PC-3 (cell line): ENCODE measurements at regions not wholly inside any gene's neighbourhood (a gene's known extent, or its start where the extent isn't known, plus 50 kb on each side); places are given as distances from the start of the nearest gene placed in this dataset.

Experiments used
- ATAC-seq: fragments of 200-7000 bp; cut with Tn5 transposase; 2 replicates; pipeline ENCODE4 v1.9.1; 2020; ENCODE audit warnings: mild to moderate bottlenecking, moderate library complexity
- BruUV-seq: library from RNA; stranded (reverse); fragments of 400-500 nt; replicated peaks from 2 replicates; lab custom pipeline; 2021; lab: Mats Ljungman, UMichigan
- CTCF ChIA-PET: fragments of 300-600 bp; sonication (Branson Sonifier 250); formaldehyde crosslinking; loops from one replicate; lab custom pipeline; 2022; ENCODE audit warnings: antibody characterized with exemption; lab: Charles Lee
- POLR2A ChIA-PET: fragments of 300-600 bp; sonication (Branson Sonifier 250); formaldehyde crosslinking; loops from one replicate; lab custom pipeline; 2022; ENCODE audit warnings: antibody characterized with exemption; ENCODE audit not compliant: unreplicated experiment; lab: Charles Lee
- DNase-seq: peaks from one replicate; pipeline ENCODE4 v3.0.0-alpha.2; 2015
- H2AFZ ChIP-seq: fragments of 300-600 bp; sonication (generic); 2 replicates; pipeline ENCODE4 v1.6.0; 2016; ENCODE audit warnings: antibody characterized with exemption, low read length
- H3F3A ChIP-seq: fragments of 300-600 bp; sonication (generic); one replicate; pipeline ENCODE4 v1.6.0; 2017; ENCODE audit warnings: antibody characterized with exemption, low read length, control low read depth, mild to moderate bottlenecking; ENCODE audit not compliant: unreplicated experiment
- H3K27ac ChIP-seq: fragments of 300-600 bp; sonication (generic); 2 replicates; pipeline ENCODE4 v1.5.1; 2016; ENCODE audit warnings: mild to moderate bottlenecking, low read length
- H3K27me3 ChIP-seq: fragments of 300-600 bp; sonication (generic); 2 replicates; pipeline ENCODE4 v1.6.1; 2016; ENCODE audit warnings: low read length, mixed read lengths
- H3K36me3 ChIP-seq: fragments of 300-600 bp; sonication (generic); 2 replicates; pipeline ENCODE4 v1.6.1; 2016; ENCODE audit warnings: low read depth, mixed run types, low read length, mixed read lengths
- H3K4me1 ChIP-seq: fragments of 300-600 bp; sonication (generic); 2 replicates; pipeline ENCODE4 v1.5.1; 2016; ENCODE audit warnings: low read length; ENCODE audit not compliant: insufficient read depth
- H3K4me2 ChIP-seq: fragments of 300-600 bp; sonication (generic); 2 replicates; pipeline ENCODE4 v1.6.0; 2016; ENCODE audit warnings: low read length
- H3K4me3 ChIP-seq: fragments of 300-600 bp; sonication (generic); 2 replicates; pipeline ENCODE4 v1.5.1; 2016; ENCODE audit warnings: mild to moderate bottlenecking, low read length, mixed read lengths
- H3K79me2 ChIP-seq: fragments of 300-600 bp; sonication (generic); 2 replicates; pipeline ENCODE4 v1.6.1; 2017; ENCODE audit warnings: low read length, mixed read lengths
- H3K9ac ChIP-seq: fragments of 300-600 bp; sonication (generic); 2 replicates; pipeline ENCODE4 v1.6.0; 2016; ENCODE audit warnings: mild to moderate bottlenecking, low read length
- H3K9me2 ChIP-seq: fragments of 300-600 bp; sonication (generic); replicated peaks from 2 replicates; pipeline ENCODE4 v1.6.1; 2016; ENCODE audit warnings: mixed run types, low read length, mixed read lengths
- H3K9me3 ChIP-seq: fragments of 300-600 bp; sonication (generic); 2 replicates; pipeline ENCODE4 v1.6.1; 2016; ENCODE audit warnings: low read length, mixed read lengths
- H4K20me1 ChIP-seq: fragments of 300-600 bp; sonication (generic); 2 replicates; pipeline ENCODE4 v1.6.1; 2016; ENCODE audit warnings: low read length, mixed read lengths
- EZH2 ChIP-seq: fragments of 300-600 bp; sonication (generic); IDR thresholded peaks from one replicate; pipeline ENCODE4 v1.6.1; 2017; ENCODE audit warnings: antibody characterized with exemption, mild to moderate bottlenecking, low read length; ENCODE audit not compliant: unreplicated experiment
- EZH2phosphoT487 ChIP-seq: fragments of 300-600 bp; sonication (generic); IDR thresholded peaks from 2 replicates; pipeline ENCODE4 v1.6.1; 2018; ENCODE audit warnings: mild to moderate bottlenecking, antibody characterized with exemption, low read length, borderline replicate concordance
- intact Hi-C: fragments of 100-400 bp; cut with micrococcal nuclease; formaldehyde crosslinking; loops from 2 replicates; pipeline ENCODE4 v1.9.0; 2023
- TF ChIP-seq, protein P1 (sequence below): fragments of 300-600 bp; sonication (generic); conservative IDR thresholded peaks from 2 replicates; pipeline ENCODE4 v1.5.1; 2017; ENCODE audit warnings: antibody characterized with exemption, low read depth, mild to moderate bottlenecking, low read length

DNA sequence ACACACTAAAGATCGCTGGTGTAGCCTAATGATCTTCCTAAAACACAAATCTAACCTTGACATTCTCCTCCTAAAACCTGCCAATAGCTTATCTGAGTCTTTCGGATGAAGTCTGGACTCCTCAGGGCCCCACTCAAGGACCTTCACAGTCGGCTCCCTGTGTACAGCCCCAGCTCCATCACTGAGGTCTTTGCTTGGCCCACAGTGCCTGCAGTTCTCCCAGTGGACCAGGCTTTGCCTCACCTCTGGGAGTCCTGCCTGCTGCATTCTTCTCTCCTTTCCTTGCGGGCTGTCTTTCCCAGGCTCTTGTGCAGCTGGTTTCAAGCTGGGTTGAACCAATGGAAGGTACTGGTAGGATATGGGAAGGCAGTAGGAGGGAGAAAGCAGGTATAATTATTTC, 122.6 kb upstream of the FERMT1 start:
- BruUV-seq = no TSS peak

DNA sequence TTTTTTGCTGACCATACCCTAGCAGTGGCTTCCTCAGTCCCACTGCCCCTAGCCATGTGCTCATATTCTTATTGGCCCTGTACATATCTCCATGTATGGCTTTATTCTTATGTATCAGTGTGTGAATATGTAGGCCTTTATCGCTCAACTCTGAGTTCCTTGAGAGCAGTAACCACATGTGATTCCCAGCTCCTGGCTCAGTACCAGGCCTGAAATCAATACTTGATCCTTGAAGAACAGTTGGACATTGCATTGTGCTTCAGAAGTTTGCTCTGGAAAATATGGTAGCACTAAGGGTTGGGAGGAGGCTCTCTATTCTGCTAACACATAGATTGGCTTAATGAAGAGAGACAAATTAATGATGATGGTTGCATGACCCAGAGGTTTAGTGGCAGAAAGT, 118.8 kb upstream of the FERMT1 start:
- no peaks in the 10 kb centered on the region for H3K9me3 ChIP-seq
- TF ChIP-seq EZH2 (no peak), EZH2phosphoT487 (no peak)
- TF ChIP-seq, protein P1, sequence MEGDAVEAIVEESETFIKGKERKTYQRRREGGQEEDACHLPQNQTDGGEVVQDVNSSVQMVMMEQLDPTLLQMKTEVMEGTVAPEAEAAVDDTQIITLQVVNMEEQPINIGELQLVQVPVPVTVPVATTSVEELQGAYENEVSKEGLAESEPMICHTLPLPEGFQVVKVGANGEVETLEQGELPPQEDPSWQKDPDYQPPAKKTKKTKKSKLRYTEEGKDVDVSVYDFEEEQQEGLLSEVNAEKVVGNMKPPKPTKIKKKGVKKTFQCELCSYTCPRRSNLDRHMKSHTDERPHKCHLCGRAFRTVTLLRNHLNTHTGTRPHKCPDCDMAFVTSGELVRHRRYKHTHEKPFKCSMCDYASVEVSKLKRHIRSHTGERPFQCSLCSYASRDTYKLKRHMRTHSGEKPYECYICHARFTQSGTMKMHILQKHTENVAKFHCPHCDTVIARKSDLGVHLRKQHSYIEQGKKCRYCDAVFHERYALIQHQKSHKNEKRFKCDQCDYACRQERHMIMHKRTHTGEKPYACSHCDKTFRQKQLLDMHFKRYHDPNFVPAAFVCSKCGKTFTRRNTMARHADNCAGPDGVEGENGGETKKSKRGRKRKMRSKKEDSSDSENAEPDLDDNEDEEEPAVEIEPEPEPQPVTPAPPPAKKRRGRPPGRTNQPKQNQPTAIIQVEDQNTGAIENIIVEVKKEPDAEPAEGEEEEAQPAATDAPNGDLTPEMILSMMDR = no peak
- ChIA-PET POLR2A (no interaction called here), CTCF (no interaction called here)
- intact Hi-C loops = no loop called here
- ATAC-seq (no peak), DNase-seq (no peak)
- BruUV-seq = no TSS peak
- no peaks in the 10 kb centered on the region for H3K36me3 ChIP-seq
- H2AFZ ChIP-seq = no peak overlapping the region
- no peaks in the 10 kb centered on the region for H3K79me2 ChIP-seq
- no peaks in the 10 kb centered on the region for H4K20me1 ChIP-seq
- no peak overlapping the region for H3K9ac ChIP-seq
- no peak overlapping the region for H3K27ac ChIP-seq
- H3K4me1 ChIP-seq = no peaks in the 10 kb centered on the region
- H3F3A ChIP-seq = no peaks in the 10 kb centered on the region
- peaks cover 88% of the 10 kb centered on the region for H3K27me3 ChIP-seq
- H3K4me2 ChIP-seq = no peak overlapping the region
- no peak overlapping the region for H3K4me3 ChIP-seq
- H3K9me2 ChIP-seq = no peaks in the 10 kb centered on the region

More for the DNA sequence above, 122.6 kb upstream of the FERMT1 start:
- Histone ChIP-seq H3K9me3 (no peaks in the 10 kb centered on the region), H3K36me3 (no peaks in the 10 kb centered on the region), H3K9ac (no peak overlapping the region), H3K9me2 (no peaks in the 10 kb centered on the region), H3F3A (no peaks in the 10 kb centered on the region), H3K4me3 (no peak overlapping the region), H3K27me3 (peaks cover 66% of the 10 kb centered on the region), H3K4me1 (0 out of 2 replicates have a peak, but pooled peaks cover 3% of the 10 kb centered on the region), H3K4me2 (no peak overlapping the region), H4K20me1 (no peaks in the 10 kb centered on the region), H3K27ac (no peak overlapping the region), H3K79me2 (no peaks in the 10 kb centered on the region), H2AFZ (no peak overlapping the region)
- ChIA-PET POLR2A (no interaction called here), CTCF (no interaction called here)
- intact Hi-C loops = no loop called here
- DNase-seq (no peak), ATAC-seq (no peak)
- TF ChIP-seq, protein P1 = no peak
- TF ChIP-seq EZH2 = no peak
- no peak for TF ChIP-seq EZH2phosphoT487

DNA sequence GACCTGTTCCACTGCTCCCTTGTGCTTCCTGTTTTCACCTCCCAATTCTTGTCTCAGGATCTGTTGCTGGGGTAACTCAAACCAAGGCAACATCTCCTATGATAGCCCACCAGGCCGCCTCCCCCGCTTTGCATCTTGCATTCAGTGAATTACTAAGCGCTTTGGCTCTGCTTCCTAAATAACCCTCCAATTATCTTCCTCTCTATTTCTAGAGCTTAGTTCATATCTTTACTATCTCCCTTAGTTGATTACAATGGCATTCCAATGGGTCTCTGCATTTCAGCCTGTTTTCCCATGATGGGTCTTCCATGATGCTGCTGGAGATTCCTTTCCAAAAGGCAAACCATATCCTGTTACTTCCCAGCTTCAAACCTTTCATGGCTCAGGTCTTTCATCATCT, 117.2 kb upstream of the FERMT1 start:
- Histone ChIP-seq H4K20me1 (no peaks in the 10 kb centered on the region), H3K9me3 (no peaks in the 10 kb centered on the region), H3K36me3 (no peaks in the 10 kb centered on the region), H3K9ac (no peak overlapping the region), H3K4me3 (no peak overlapping the region), H3K4me1 (no peaks in the 10 kb centered on the region), H2AFZ (no peak overlapping the region), H3K27me3 (peaks cover 91% of the 10 kb centered on the region), H3K9me2 (no peaks in the 10 kb centered on the region), H3K79me2 (no peaks in the 10 kb centered on the region), H3K27ac (no peak overlapping the region), H3F3A (no peaks in the 10 kb centered on the region), H3K4me2 (no peak overlapping the region)
- no peak for DNase-seq
- TF ChIP-seq, protein P1 = no peak
- TF ChIP-seq EZH2phosphoT487 (no peak), EZH2 (no peak)
- BruUV-seq = no TSS peak
- ChIA-PET CTCF (no interaction called here), POLR2A (no interaction called here)
- intact Hi-C loops = no loop called here
- ATAC-seq = no peak
